ENCODE measurements at regions not wholly inside any gene's neighbourhood (a gene's known extent, or its start where the extent isn't known, plus 50 kb on each side); places are given as distances from the start of the nearest gene placed in this dataset.

DNA sequence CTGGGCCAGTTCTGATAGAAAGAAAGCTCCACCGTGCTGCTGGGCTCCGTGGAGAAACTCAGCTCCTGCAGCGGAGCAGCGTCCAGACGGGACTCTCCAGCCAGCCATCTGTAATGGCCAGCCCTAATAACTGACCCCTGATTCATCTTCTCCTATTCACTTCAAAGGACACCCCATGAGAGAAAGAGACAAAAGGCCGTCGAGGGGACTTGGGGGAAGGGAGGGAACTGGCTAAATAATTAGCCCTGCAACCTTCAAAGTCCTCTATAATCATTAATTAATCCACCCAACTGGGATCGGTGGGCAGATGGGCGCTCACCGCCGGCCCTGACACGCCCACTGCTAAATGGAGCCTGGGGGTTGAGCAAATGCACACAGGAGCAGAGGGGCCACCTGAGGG is 512.4 kb downstream of the CD83 start:
- TF ChIP-seq, protein P1, sequence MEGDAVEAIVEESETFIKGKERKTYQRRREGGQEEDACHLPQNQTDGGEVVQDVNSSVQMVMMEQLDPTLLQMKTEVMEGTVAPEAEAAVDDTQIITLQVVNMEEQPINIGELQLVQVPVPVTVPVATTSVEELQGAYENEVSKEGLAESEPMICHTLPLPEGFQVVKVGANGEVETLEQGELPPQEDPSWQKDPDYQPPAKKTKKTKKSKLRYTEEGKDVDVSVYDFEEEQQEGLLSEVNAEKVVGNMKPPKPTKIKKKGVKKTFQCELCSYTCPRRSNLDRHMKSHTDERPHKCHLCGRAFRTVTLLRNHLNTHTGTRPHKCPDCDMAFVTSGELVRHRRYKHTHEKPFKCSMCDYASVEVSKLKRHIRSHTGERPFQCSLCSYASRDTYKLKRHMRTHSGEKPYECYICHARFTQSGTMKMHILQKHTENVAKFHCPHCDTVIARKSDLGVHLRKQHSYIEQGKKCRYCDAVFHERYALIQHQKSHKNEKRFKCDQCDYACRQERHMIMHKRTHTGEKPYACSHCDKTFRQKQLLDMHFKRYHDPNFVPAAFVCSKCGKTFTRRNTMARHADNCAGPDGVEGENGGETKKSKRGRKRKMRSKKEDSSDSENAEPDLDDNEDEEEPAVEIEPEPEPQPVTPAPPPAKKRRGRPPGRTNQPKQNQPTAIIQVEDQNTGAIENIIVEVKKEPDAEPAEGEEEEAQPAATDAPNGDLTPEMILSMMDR (IDR thresholded peaks at IDR 0.05) = no peak
- TF ChIP-seq ZNF396 (CRISPR knock-in tag; IDR thresholded peaks at IDR 0.05; ENCODE audit: borderline replicate concordance) (no peak), ATF1 (CRISPR knock-in tag; IDR thresholded peaks at IDR 0.05) (no peak), ZNF121 (CRISPR knock-in tag; IDR thresholded peaks at IDR 0.05) (no peak), ELF4 (CRISPR knock-in tag; IDR thresholded peaks at IDR 0.05; ENCODE audit: low read depth) (no peak)
- TF ChIP-seq, protein P2, sequence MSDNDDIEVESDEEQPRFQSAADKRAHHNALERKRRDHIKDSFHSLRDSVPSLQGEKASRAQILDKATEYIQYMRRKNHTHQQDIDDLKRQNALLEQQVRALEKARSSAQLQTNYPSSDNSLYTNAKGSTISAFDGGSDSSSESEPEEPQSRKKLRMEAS (CRISPR knock-in tag; IDR thresholded peaks at IDR 0.05) = no peak
